GM12878 (cell line): ENCODE measurements at regions not wholly inside any gene's neighbourhood (a gene's known extent, or its start where the extent isn't known, plus 50 kb on each side); places are given as distances from the start of the nearest gene placed in this dataset.

ENCODE experiments used
- ATAC-seq: fragments of 200-7000 bp; cut with Tn5 transposase; 3 replicates; pipeline ENCODE4 v1.9.1; 2020; ENCODE audit warnings: mild to moderate bottlenecking, moderate library complexity
- BruUV-seq: library from RNA; stranded (reverse); fragments of 400-500 nt; replicated peaks from 2 replicates; lab custom pipeline; 2021; lab: Mats Ljungman, UMichigan
- CTCF ChIA-PET: fragments of 300-600 bp; sonication (Branson Sonifier 250); formaldehyde crosslinking; extraction: SDS; loops from one replicate; lab custom pipeline; 2021; ENCODE audit warnings: inconsistent platforms; lab: Yijun Ruan, JAX
- POLR2A ChIA-PET: fragments of 350-600 bp; formaldehyde crosslinking; extraction: SDS; loops from one replicate; lab custom pipeline; 2021; ENCODE audit warnings: inconsistent platforms; lab: Charles Lee
- RAD21 ChIA-PET: fragments of 300-600 bp; sonication (Branson Sonifier 250); formaldehyde crosslinking; loops from one replicate; lab custom pipeline; 2023; ENCODE audit warnings: antibody characterized with exemption; ENCODE audit not compliant: unreplicated experiment; lab: Charles Lee
- SMC1A ChIA-PET: fragments of 300-600 bp; sonication (Branson Sonifier 250); formaldehyde crosslinking; loops from one replicate; lab custom pipeline; 2023; ENCODE audit not compliant: unreplicated experiment, uncharacterized antibody; lab: Charles Lee
- DNase-seq: peaks from one replicate; pipeline ENCODE4 v3.0.0-alpha.2; 2011; ENCODE audit warnings: low read depth, low spot score
- FAIRE-seq: peaks from 3 replicates; lab custom pipeline; 2011; peaks lifted over from hg19 to GRCh38; lab: Jason Lieb, UNC
- H2AFZ ChIP-seq: 2 replicates; pipeline ENCODE4 v1.6.0; 2011; ENCODE audit warnings: low read depth, low read length, control low read depth; ENCODE audit not compliant: control insufficient read depth
- H3K27ac ChIP-seq: 2 replicates; pipeline ENCODE4 v1.5.1; 2011; ENCODE audit warnings: control low read depth; ENCODE audit not compliant: control insufficient read depth, insufficient read depth
- H3K27me3 ChIP-seq, 2 experiments: replicated peaks in 1 of 2; 2 replicates each; pipeline versions ENCODE4 v1.6.0 to v1.6.1; 2011; ENCODE audit warnings: low read length in 1 of 2; ENCODE audit not compliant: control insufficient read depth in 2 of 2, insufficient read depth in 2 of 2
- H3K36me3 ChIP-seq, 2 experiments: 2 replicates each; pipeline ENCODE4 v1.5.1; 2011; ENCODE audit warnings: low read length in 1 of 2; ENCODE audit not compliant: control insufficient read depth in 2 of 2, insufficient read depth in 2 of 2
- H3K4me1 ChIP-seq: 2 replicates; pipeline ENCODE4 v1.6.1; 2011; ENCODE audit warnings: mild to moderate bottlenecking, low read length, moderate library complexity, mixed read lengths; ENCODE audit not compliant: control insufficient read depth, insufficient read depth
- H3K4me2 ChIP-seq: 2 replicates; pipeline ENCODE4 v1.6.0; 2011; ENCODE audit warnings: control low read depth; ENCODE audit not compliant: control insufficient read depth, insufficient read depth
- H3K4me3 ChIP-seq: fragments of 200-600 bp; sonication (generic); 2 replicates; pipeline ENCODE4 v1.5.1; 2016
- H3K79me2 ChIP-seq: 2 replicates; pipeline ENCODE4 v1.6.0; 2011; ENCODE audit warnings: low read length; ENCODE audit not compliant: control insufficient read depth, insufficient read depth
- H3K9ac ChIP-seq: 2 replicates; pipeline ENCODE4 v1.8.0; 2011; ENCODE audit warnings: low read length, control low read depth, mixed read lengths; ENCODE audit not compliant: control insufficient read depth, insufficient read depth
- H3K9me3 ChIP-seq: replicated peaks from 3 replicates; pipeline ENCODE4 v1.5.1; 2011; ENCODE audit warnings: mild to moderate bottlenecking, low read length; ENCODE audit not compliant: control insufficient read depth, insufficient read depth
- H4K20me1 ChIP-seq: 2 replicates; pipeline ENCODE4 v1.6.0; 2011; ENCODE audit not compliant: control insufficient read depth, insufficient read depth
- ASH2L ChIP-seq: fragments of 300-600, 200-600 bp; sonication (generic); IDR thresholded peaks from 2 replicates; pipeline ENCODE4 v1.6.1; 2017; ENCODE audit warnings: low read depth, mild to moderate bottlenecking, borderline replicate concordance
- CEBPB ChIP-seq, 2 experiments: fragments of 150-350 bp in 1 of 2; IDR thresholded peaks; 2 replicates each; pipeline ENCODE4 v1.6.1; 2012 to 2014; ENCODE audit warnings: low read depth in 2 of 2, low read length in 2 of 2, borderline replicate concordance in 1 of 2, inconsistent platforms in 1 of 2
- CREM ChIP-seq: IDR thresholded peaks from 2 replicates; pipeline ENCODE4 v1.6.1; 2014; ENCODE audit warnings: antibody characterized with exemption, low read depth
- EED ChIP-seq: sonication (generic); IDR thresholded peaks from 2 replicates; pipeline ENCODE4 v1.6.1; 2016; ENCODE audit warnings: antibody characterized with exemption, low read depth
- GATAD2B ChIP-seq: fragments of 450-650 bp; conservative IDR thresholded peaks from 2 replicates; pipeline ENCODE4 v1.6.1; 2017; ENCODE audit warnings: low read depth, mild to moderate bottlenecking, moderate library complexity
- LARP7 ChIP-seq: fragments of 450-650 bp; IDR thresholded peaks from 2 replicates; pipeline ENCODE4 v1.6.1; 2017; ENCODE audit warnings: mild to moderate bottlenecking
- NR2C1 ChIP-seq: fragments of 450-650 bp; IDR thresholded peaks from 2 replicates; pipeline ENCODE4 v1.6.1; 2017; ENCODE audit warnings: antibody characterized with exemption, mild to moderate bottlenecking, moderate library complexity
- NR2C2 ChIP-seq: IDR thresholded peaks from 2 replicates; pipeline ENCODE4 v1.6.1; 2011; ENCODE audit warnings: borderline replicate concordance, low read depth; ENCODE audit not compliant: control insufficient read depth, insufficient read length
- SUZ12 ChIP-seq: fragments of 200-600 bp; sonication (generic); IDR thresholded peaks from one replicate; pipeline ENCODE4 v1.6.1; 2018; ENCODE audit warnings: antibody characterized with exemption, mild to moderate bottlenecking; ENCODE audit not compliant: unreplicated experiment
- YBX1 ChIP-seq: fragments of 450-650 bp; IDR thresholded peaks from 2 replicates; pipeline ENCODE4 v1.6.1; 2016; ENCODE audit warnings: antibody characterized with exemption
- ZNF217 ChIP-seq: fragments of 450-650 bp; IDR thresholded peaks from 2 replicates; pipeline ENCODE4 v1.6.1; 2017; ENCODE audit warnings: antibody characterized with exemption, mild to moderate bottlenecking
- WGBS: methylation state at CpG from one replicate; pipeline ENCODE4 v1.1.6; 2016; ENCODE audit warnings: low lambda C conversion rate; ENCODE audit not compliant: insufficient replicate concordance, insufficient coverage; ENCODE audit errors: missing lambda C conversion rate; 5-methylcytosine and 5-hydroxymethylcytosine counted together
- in situ Hi-C: fragments of 300-500 bp; cut with MboI; formaldehyde crosslinking; loops from 9 replicates; pipeline ENCODE4 v1.14.3; 2018; ENCODE audit warnings: mixed read lengths
- intact Hi-C: fragments of 100-400 bp; cut with micrococcal nuclease; formaldehyde crosslinking; loops from one replicate; pipeline ENCODE4 v1.14.2; 2022; ENCODE audit not compliant: unreplicated experiment
- TF ChIP-seq, protein P1 (sequence below): fragments of 450-650 bp; IDR thresholded peaks from 2 replicates; pipeline ENCODE4 v1.6.1; 2017; ENCODE audit warnings: antibody characterized with exemption, mild to moderate bottlenecking, moderate library complexity
- TF ChIP-seq, protein P2 (sequence below): fragments of 450-650 bp; IDR thresholded peaks from 2 replicates; pipeline ENCODE4 v1.6.1; 2018; ENCODE audit warnings: mild to moderate bottlenecking, low read depth, moderate library complexity; ENCODE audit not compliant: partially characterized antibody

DNA sequence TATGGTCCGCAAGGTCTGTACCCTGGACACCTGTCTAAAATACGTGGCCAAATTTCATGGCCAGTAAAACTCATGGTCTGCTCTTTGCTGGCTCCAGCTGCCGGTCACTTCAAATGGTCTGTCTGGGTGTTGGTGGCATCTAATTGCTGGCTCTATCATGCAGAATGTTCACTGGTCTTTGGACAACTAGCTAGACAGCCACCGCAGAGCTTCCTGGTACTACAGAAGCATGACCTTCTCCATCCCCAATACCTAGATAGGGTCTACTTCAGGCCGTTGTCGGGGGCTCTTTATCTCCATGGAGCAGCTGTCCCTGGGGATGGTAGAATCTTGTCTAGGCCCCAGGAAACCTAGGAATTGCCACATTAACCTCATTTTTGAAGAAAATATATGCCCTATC is 88.4 kb upstream of the RMDN2 start:
- H3K9me3 ChIP-seq: no peaks in the 10 kb centered on the region
- ATAC-seq (no peak), DNase-seq (no peak)
- no TSS peak for BruUV-seq
- H3K9ac ChIP-seq: no peak overlapping the region
- intact Hi-C loops: loop anchor here (10.0 kb wide), 3 partner anchors 292 to 672 kb away; no protein-coding TSS in a partner anchor
- POLR2A ChIA-PET: no interaction called here
- CTCF ChIA-PET: interaction anchor here (0.7 to 19.7 kb wide), 9 partner anchors 15 to 441 kb away, joined by 3 to 330 read pairs (median 6); no protein-coding TSS in a partner anchor
- SMC1A ChIA-PET: interaction anchor here (0.9 to 14.3 kb wide), 7 partner anchors 15 to 440 kb away, joined by 3 to 351 read pairs (median 15); no protein-coding TSS in a partner anchor
- H3K4me1 ChIP-seq: peaks cover 4% of the 10 kb centered on the region
- 82% methylated on average over 6 of the region's 6 CpGs for WGBS
- H4K20me1 ChIP-seq: no peaks in the 10 kb centered on the region
- H3K4me2 ChIP-seq: no peak overlapping the region
- no peaks in the 10 kb centered on the region for H3K27me3 ChIP-seq
- no peaks in the 10 kb centered on the region for H3K36me3 ChIP-seq
- no peaks in the 10 kb centered on the region for H3K79me2 ChIP-seq
- no peak overlapping the region for H3K27ac ChIP-seq
- H3K4me3 ChIP-seq: no peak overlapping the region
- RAD21 ChIA-PET: interaction anchor here (6.3 to 12.6 kb wide), 3 partner anchors 39 to 440 kb away, joined by 78 to 291 read pairs (median 185); no protein-coding TSS in a partner anchor
- H2AFZ ChIP-seq: no peak overlapping the region
- in situ Hi-C loops: no loop called here
- TF ChIP-seq NR2C1: no peak
- no peak for TF ChIP-seq ZNF217
- TF ChIP-seq, protein P1, sequence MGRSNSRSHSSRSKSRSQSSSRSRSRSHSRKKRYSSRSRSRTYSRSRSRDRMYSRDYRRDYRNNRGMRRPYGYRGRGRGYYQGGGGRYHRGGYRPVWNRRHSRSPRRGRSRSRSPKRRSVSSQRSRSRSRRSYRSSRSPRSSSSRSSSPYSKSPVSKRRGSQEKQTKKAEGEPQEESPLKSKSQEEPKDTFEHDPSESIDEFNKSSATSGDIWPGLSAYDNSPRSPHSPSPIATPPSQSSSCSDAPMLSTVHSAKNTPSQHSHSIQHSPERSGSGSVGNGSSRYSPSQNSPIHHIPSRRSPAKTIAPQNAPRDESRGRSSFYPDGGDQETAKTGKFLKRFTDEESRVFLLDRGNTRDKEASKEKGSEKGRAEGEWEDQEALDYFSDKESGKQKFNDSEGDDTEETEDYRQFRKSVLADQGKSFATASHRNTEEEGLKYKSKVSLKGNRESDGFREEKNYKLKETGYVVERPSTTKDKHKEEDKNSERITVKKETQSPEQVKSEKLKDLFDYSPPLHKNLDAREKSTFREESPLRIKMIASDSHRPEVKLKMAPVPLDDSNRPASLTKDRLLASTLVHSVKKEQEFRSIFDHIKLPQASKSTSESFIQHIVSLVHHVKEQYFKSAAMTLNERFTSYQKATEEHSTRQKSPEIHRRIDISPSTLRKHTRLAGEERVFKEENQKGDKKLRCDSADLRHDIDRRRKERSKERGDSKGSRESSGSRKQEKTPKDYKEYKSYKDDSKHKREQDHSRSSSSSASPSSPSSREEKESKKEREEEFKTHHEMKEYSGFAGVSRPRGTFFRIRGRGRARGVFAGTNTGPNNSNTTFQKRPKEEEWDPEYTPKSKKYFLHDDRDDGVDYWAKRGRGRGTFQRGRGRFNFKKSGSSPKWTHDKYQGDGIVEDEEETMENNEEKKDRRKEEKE: no peak
- TF ChIP-seq CREM: no peak
- TF ChIP-seq NR2C2: no peak
- no peak for TF ChIP-seq SUZ12
- no peak for TF ChIP-seq LARP7
- no peak for TF ChIP-seq YBX1
- TF ChIP-seq CEBPB (IDR thresholded peaks at IDR 0.05; ENCODE audit: borderline replicate concordance in 1 of 2, low read depth in 2 of 2, low read length in 2 of 2): no peak
- no peak for TF ChIP-seq EED
- TF ChIP-seq, protein P2, sequence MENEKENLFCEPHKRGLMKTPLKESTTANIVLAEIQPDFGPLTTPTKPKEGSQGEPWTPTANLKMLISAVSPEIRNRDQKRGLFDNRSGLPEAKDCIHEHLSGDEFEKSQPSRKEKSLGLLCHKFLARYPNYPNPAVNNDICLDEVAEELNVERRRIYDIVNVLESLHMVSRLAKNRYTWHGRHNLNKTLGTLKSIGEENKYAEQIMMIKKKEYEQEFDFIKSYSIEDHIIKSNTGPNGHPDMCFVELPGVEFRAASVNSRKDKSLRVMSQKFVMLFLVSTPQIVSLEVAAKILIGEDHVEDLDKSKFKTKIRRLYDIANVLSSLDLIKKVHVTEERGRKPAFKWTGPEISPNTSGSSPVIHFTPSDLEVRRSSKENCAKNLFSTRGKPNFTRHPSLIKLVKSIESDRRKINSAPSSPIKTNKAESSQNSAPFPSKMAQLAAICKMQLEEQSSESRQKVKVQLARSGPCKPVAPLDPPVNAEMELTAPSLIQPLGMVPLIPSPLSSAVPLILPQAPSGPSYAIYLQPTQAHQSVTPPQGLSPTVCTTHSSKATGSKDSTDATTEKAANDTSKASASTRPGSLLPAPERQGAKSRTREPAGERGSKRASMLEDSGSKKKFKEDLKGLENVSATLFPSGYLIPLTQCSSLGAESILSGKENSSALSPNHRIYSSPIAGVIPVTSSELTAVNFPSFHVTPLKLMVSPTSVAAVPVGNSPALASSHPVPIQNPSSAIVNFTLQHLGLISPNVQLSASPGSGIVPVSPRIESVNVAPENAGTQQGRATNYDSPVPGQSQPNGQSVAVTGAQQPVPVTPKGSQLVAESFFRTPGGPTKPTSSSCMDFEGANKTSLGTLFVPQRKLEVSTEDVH: no peak
- TF ChIP-seq GATAD2B: no peak
- no peak for TF ChIP-seq ASH2L
- TF ChIP-seq, all 136 proteins: peak for 0
- FAIRE-seq: no peak
